ENCODE measurements at regions not wholly inside any gene's neighbourhood (a gene's known extent, or its start where the extent isn't known, plus 50 kb on each side); places are given as distances from the start of the nearest gene placed in this dataset.

- intact Hi-C loops (cut with DNase I): no loop called here
- no peak for TF ChIP-seq CTCF (IDR thresholded peaks at IDR 0.05)
- TF ChIP-seq EP300 (IDR thresholded peaks at IDR 0.05): no peak
- TF ChIP-seq POLR2A (IDR thresholded peaks at IDR 0.05): no peak
- Histone ChIP-seq H3K4me3 (no peak overlapping the region), H3K9me3 (no peaks in the 10 kb centered on the region), H3K27ac (no peak overlapping the region), H3K27me3 (no peaks in the 10 kb centered on the region), H3K36me3 (no peaks in the 10 kb centered on the region), H3K4me1 (ENCODE audit: insufficient read depth) (no peaks in the 10 kb centered on the region)
- DNase-seq: no peak
These were observed 198.5 kb upstream of the ZEB2 start for GRCh38 chr2:144718376-144718775.

- no peak overlapping the region for H3K27ac ChIP-seq
- H3K27me3 ChIP-seq: no peaks in the 10 kb centered on the region
- no peak for DNase-seq
- peaks cover 1% of the 10 kb centered on the region for H3K4me1 ChIP-seq (ENCODE audit: insufficient read depth)
- no peak overlapping the region for H3K4me3 ChIP-seq
- WGBS, 3 donors: 91 to 92% (median 91%) methylated on average over 3 of the region's 3 CpGs
- H3K36me3 ChIP-seq: no peaks in the 10 kb centered on the region
- intact Hi-C loops (cut with DNase I): no loop called here
- TF ChIP-seq POLR2A (IDR thresholded peaks at IDR 0.05): no peak
- no peak for TF ChIP-seq EP300 (IDR thresholded peaks at IDR 0.05)
- TF ChIP-seq CTCF (IDR thresholded peaks at IDR 0.05): no peak
- no peaks in the 10 kb centered on the region for H3K9me3 ChIP-seq
These were observed 196.1 kb upstream of the ZEB2 start for GRCh38 chr2:144715992-144716391.

DNA sequence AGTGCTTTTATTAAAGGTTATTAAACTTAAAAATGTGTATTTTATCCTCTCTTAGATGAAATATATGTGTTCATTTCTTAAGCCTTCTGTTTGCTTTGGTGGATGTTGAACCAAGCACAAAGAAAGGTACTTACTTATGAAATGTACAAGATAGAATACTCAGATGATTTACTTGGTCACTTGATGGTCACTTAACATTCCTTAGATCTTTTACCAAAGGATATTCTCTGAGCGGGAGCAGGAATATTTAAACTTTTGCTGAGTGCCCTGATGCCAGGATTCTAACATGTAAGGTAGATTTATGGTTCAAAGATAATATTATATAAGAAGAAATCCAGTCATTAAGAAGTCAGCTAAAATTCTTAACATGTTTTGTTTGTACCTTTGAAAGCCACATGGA lies 193.5 kb upstream of the ZEB2 start:
- H3K27me3 ChIP-seq: no peaks in the 10 kb centered on the region
- TF ChIP-seq CTCF (IDR thresholded peaks at IDR 0.05) (no peak), POLR2A (IDR thresholded peaks at IDR 0.05) (no peak), EP300 (IDR thresholded peaks at IDR 0.05) (no peak)
- intact Hi-C loops (cut with DNase I): no loop called here
- 75 to 92% (median 92%) methylated on average over 1 of the region's 1 CpG for WGBS, 3 donors
- H3K27ac ChIP-seq: no peak overlapping the region
- DNase-seq: no peak
- H3K36me3 ChIP-seq: no peaks in the 10 kb centered on the region
- H3K4me3 ChIP-seq: no peak overlapping the region
- H3K4me1 ChIP-seq (ENCODE audit: insufficient read depth): peaks cover 1% of the 10 kb centered on the region
- H3K9me3 ChIP-seq: no peaks in the 10 kb centered on the region

- no peak for DNase-seq
- TF ChIP-seq POLR2A (IDR thresholded peaks at IDR 0.05) (no peak), CTCF (IDR thresholded peaks at IDR 0.05) (no peak), EP300 (IDR thresholded peaks at IDR 0.05) (no peak)
- WGBS, 3 donors: 10 to 15% (median 11%) methylated on average over 1 of the region's 1 CpG
- intact Hi-C loops (cut with DNase I): no loop called here
- Histone ChIP-seq H3K4me1 (ENCODE audit: insufficient read depth) (peaks cover 1% of the 10 kb centered on the region), H3K27me3 (no peaks in the 10 kb centered on the region), H3K9me3 (no peaks in the 10 kb centered on the region), H3K4me3 (no peak overlapping the region), H3K27ac (no peak overlapping the region), H3K36me3 (no peaks in the 10 kb centered on the region)
These were observed 192.6 kb upstream of the ZEB2 start for GRCh38 chr2:144712550-144712940.
